ENCODE measurements at regions not wholly inside any gene's neighbourhood (a gene's known extent, or its start where the extent isn't known, plus 50 kb on each side); places are given as distances from the start of the nearest gene placed in this dataset.
A peak's percentile ranks its signal among the peaks of the same experiment; 100 is the strongest.

- DNase-seq, result no peak
Observed at GRCh38 chr5:8050616-8051175, 181.7 kb downstream of the MTRR start.

GRCh38 chr5:8053270-8053669, 184.3 kb downstream of the MTRR start:
- DNase-seq, result no peak

- DNase-seq, result no peak
Observed at GRCh38 chr5:8057769-8058168, 188.8 kb downstream of the MTRR start.

GRCh38 chr5:8058616-8059190, 189.8 kb downstream of the MTRR start:
- peak; percentile 69 for DNase-seq

- no peak for DNase-seq
Observed at GRCh38 chr5:8059337-8059736, 190.4 kb downstream of the MTRR start.

GRCh38 chr5:8060235-8060952, 191.4 kb downstream of the MTRR start:
- no peak for DNase-seq

GRCh38 chr5:8060953-8061429, 192.0 kb downstream of the MTRR start:
- DNase-seq, result no peak

GRCh38 chr5:8062521-8062920, 193.6 kb downstream of the MTRR start:
- DNase-seq, result no peak

- DNase-seq, result no peak
Observed at GRCh38 chr5:8068078-8068477, 199.1 kb downstream of the MTRR start.

GRCh38 chr5:8070138-8070537, 201.2 kb downstream of the MTRR start:
- DNase-seq, result no peak

GRCh38 chr5:8079056-8079455, 210.1 kb downstream of the MTRR start:
- no peak for DNase-seq

GRCh38 chr5:8081179-8081578, 212.2 kb downstream of the MTRR start:
- peak; percentile 60 for DNase-seq

- DNase-seq, result no peak
Observed at GRCh38 chr5:8093669-8094068, 224.7 kb downstream of the MTRR start.

- DNase-seq, result no peak
Observed at GRCh38 chr5:8094304-8094703, 225.4 kb downstream of the MTRR start.

GRCh38 chr5:8097146-8097545, 228.2 kb downstream of the MTRR start:
- no peak for DNase-seq

GRCh38 chr5:8098081-8098480, 229.1 kb downstream of the MTRR start:
- no peak for DNase-seq

GRCh38 chr5:8102714-8103113, 233.8 kb downstream of the MTRR start:
- DNase-seq, result no peak

- DNase-seq, result no peak
Observed at GRCh38 chr5:8114597-8115266, 245.8 kb downstream of the MTRR start.

- no peak for DNase-seq
Observed at GRCh38 chr5:8123559-8123958, 254.6 kb downstream of the MTRR start.

- DNase-seq, result no peak
Observed at GRCh38 chr5:8134609-8135008, 265.7 kb downstream of the MTRR start.

- DNase-seq, result no peak
Observed at GRCh38 chr5:8135742-8136141, 266.8 kb downstream of the MTRR start.

GRCh38 chr5:8136271-8136670, 267.3 kb downstream of the MTRR start:
- no peak for DNase-seq

- DNase-seq, result no peak
Observed at GRCh38 chr5:8137941-8138550, 269.1 kb downstream of the MTRR start.

Measured in NCI-H510A (cell line).